DOHH2 (cell line): ENCODE measurements at regions not wholly inside any gene's neighbourhood (a gene's known extent, or its start where the extent isn't known, plus 50 kb on each side); places are given as distances from the start of the nearest gene placed in this dataset.

Source experiments
- H3F3A ChIP-seq: fragments of 200-600 bp; sonication (generic), shearing (Covaris generic); 2 replicates; pipeline ENCODE4 v1.6.0; 2016; ENCODE audit warnings: antibody characterized with exemption, mild to moderate bottlenecking; ENCODE audit not compliant: control insufficient read depth, insufficient read depth
- H3K27ac ChIP-seq: fragments of 200-600 bp; sonication (generic); 2 replicates; pipeline ENCODE4 v1.5.1; 2014; ENCODE audit warnings: low read depth, mild to moderate bottlenecking, low read length, moderate library complexity
- H3K27me3 ChIP-seq: fragments of 200-600 bp; sonication (generic); 2 replicates; pipeline ENCODE4 v1.6.1; 2014; ENCODE audit warnings: mild to moderate bottlenecking, low read length, mixed read lengths; ENCODE audit not compliant: control insufficient read depth
- H3K36me3 ChIP-seq: fragments of 200-600 bp; sonication (generic); 2 replicates; pipeline ENCODE4 v1.6.1; 2014; ENCODE audit warnings: mild to moderate bottlenecking, low read length, moderate library complexity, mixed read lengths; ENCODE audit not compliant: control insufficient read depth
- H3K4me1 ChIP-seq: fragments of 200-600 bp; sonication (generic); 2 replicates; pipeline ENCODE4 v1.6.1; 2014; ENCODE audit warnings: mild to moderate bottlenecking, low read length, mixed read lengths; ENCODE audit not compliant: control insufficient read depth
- H3K4me2 ChIP-seq: fragments of 200-600 bp; sonication (generic); 2 replicates; pipeline ENCODE4 v1.6.0; 2014; ENCODE audit warnings: mild to moderate bottlenecking, low read length, moderate library complexity
- H3K4me3 ChIP-seq: fragments of 200-600 bp; sonication (generic); 2 replicates; pipeline ENCODE4 v1.5.1; 2014; ENCODE audit warnings: mild to moderate bottlenecking, low read length, mixed read lengths
- H3K79me2 ChIP-seq: fragments of 200-600 bp; sonication (generic); 2 replicates; pipeline ENCODE4 v1.6.1; 2014; ENCODE audit warnings: mild to moderate bottlenecking, low read length, mixed read lengths; ENCODE audit not compliant: control insufficient read depth
- H3K9me2 ChIP-seq: fragments of 200-600 bp; sonication (generic); replicated peaks from 2 replicates; pipeline ENCODE4 v1.6.1; 2014; ENCODE audit warnings: mild to moderate bottlenecking, low read length, mixed read lengths; ENCODE audit not compliant: control insufficient read depth
- H3K9me3 ChIP-seq: fragments of 200-600 bp; sonication (generic); 2 replicates; pipeline ENCODE4 v1.6.1; 2014; ENCODE audit warnings: antibody characterized with exemption, low read length, mixed read lengths; ENCODE audit not compliant: control insufficient read depth, insufficient read depth
- H4K20me1 ChIP-seq: fragments of 200-600 bp; sonication (generic); 2 replicates; pipeline ENCODE4 v1.6.0; 2014; ENCODE audit warnings: low read depth, mild to moderate bottlenecking, antibody characterized with exemption, low read length, moderate library complexity; ENCODE audit not compliant: control insufficient read depth, insufficient read depth
- EZH2phosphoT487 ChIP-seq: fragments of 200-600 bp; sonication (generic); IDR thresholded peaks from 2 replicates; pipeline ENCODE4 v1.6.1; 2017; ENCODE audit warnings: borderline replicate concordance, mild to moderate bottlenecking, antibody characterized with exemption, low read length, moderate library complexity, mixed read lengths
- TF ChIP-seq, protein P1 (sequence below): fragments of 200-600 bp; sonication (generic); IDR thresholded peaks from one replicate; pipeline ENCODE4 v1.5.1; 2014; ENCODE audit warnings: antibody characterized with exemption, mild to moderate bottlenecking, low read depth, low read length; ENCODE audit not compliant: poor library complexity, severe bottlenecking

DNA sequence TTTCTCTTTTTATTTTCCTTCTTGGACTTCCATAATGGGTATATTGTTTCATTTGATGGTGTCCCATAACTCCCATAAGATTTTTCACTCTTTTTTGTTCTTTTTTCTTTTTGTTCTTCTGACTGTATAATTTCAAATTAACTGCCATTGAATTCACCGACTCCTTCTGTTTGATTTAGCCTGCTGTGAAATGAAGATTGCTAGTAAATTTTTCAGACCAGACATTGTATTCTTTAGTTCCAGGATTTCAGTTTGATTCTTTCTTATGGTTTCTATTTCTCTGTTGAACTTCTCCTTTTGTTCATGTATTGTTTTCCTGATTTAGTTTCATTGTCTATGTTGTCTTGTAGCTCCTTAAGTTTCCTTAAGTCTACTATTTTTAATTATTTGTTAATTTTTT, 87.6 kb upstream of the SPOPL start:
- H3K27ac ChIP-seq: no peak overlapping the region
- no peaks in the 10 kb centered on the region for H3K79me2 ChIP-seq
- H3K36me3 ChIP-seq: no peaks in the 10 kb centered on the region
- no peaks in the 10 kb centered on the region for H3K27me3 ChIP-seq
- H3F3A ChIP-seq: no peaks in the 10 kb centered on the region
- no peaks in the 10 kb centered on the region for H4K20me1 ChIP-seq
- H3K9me2 ChIP-seq: no peaks in the 10 kb centered on the region
- H3K4me3 ChIP-seq: no peak overlapping the region
- H3K4me2 ChIP-seq: no peak overlapping the region
- TF ChIP-seq, protein P1, sequence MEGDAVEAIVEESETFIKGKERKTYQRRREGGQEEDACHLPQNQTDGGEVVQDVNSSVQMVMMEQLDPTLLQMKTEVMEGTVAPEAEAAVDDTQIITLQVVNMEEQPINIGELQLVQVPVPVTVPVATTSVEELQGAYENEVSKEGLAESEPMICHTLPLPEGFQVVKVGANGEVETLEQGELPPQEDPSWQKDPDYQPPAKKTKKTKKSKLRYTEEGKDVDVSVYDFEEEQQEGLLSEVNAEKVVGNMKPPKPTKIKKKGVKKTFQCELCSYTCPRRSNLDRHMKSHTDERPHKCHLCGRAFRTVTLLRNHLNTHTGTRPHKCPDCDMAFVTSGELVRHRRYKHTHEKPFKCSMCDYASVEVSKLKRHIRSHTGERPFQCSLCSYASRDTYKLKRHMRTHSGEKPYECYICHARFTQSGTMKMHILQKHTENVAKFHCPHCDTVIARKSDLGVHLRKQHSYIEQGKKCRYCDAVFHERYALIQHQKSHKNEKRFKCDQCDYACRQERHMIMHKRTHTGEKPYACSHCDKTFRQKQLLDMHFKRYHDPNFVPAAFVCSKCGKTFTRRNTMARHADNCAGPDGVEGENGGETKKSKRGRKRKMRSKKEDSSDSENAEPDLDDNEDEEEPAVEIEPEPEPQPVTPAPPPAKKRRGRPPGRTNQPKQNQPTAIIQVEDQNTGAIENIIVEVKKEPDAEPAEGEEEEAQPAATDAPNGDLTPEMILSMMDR: no peak
- no peak for TF ChIP-seq EZH2phosphoT487
- no peaks in the 10 kb centered on the region for H3K4me1 ChIP-seq
- H3K9me3 ChIP-seq: no peaks in the 10 kb centered on the region; the same call in 1 of the 2 replicates

DNA sequence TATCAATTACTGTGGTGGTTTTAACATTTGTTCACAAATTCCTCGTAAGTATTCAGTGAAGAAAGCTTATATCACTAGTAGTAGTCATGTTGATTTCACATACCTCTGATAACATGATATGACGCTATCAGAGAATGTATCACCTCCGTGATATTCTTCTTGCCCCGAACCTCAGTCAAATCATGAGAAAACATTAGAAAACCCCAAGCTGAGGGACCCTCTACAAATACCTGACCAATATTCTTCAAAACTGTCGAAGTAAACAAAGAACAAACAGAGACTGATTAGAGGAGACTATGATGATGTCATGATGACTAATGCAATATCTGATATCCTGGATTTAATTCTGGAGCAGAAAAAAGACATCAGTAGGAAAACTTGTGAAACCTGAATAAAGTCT, 85.6 kb upstream of the SPOPL start:
- TF ChIP-seq, protein P1: no peak
- TF ChIP-seq EZH2phosphoT487: no peak
- no peaks in the 10 kb centered on the region for H3K79me2 ChIP-seq
- no peaks in the 10 kb centered on the region for H3K27me3 ChIP-seq
- H3K27ac ChIP-seq: no peak overlapping the region
- H3K9me2 ChIP-seq: no peaks in the 10 kb centered on the region
- H3K4me2 ChIP-seq: no peak overlapping the region
- no peaks in the 10 kb centered on the region for H4K20me1 ChIP-seq
- no peaks in the 10 kb centered on the region for H3F3A ChIP-seq
- no peak overlapping the region for H3K4me3 ChIP-seq
- no peaks in the 10 kb centered on the region; the same call in 1 of the 2 replicates for H3K9me3 ChIP-seq
- H3K36me3 ChIP-seq: no peaks in the 10 kb centered on the region
- H3K4me1 ChIP-seq: no peaks in the 10 kb centered on the region

DNA sequence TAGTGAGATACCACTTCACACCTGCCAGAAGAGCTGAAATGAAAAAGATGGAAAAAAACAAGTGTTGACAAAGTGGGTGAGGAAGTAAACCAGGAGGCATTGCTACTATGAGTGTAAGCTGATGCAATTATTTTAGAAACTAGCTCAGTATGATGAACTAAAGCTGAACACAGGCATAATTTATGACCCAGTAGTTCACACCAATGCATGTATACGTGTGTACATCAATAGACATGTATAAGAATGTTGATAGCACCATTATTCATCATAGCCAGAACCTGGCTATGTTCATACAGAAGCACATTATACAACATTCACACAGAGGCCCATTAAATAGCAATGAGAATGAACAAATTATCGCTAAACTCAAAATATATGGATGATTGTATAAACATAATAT, 83.1 kb upstream of the SPOPL start:
- Histone ChIP-seq H3K4me1 (no peaks in the 10 kb centered on the region), H3K27ac (no peak overlapping the region), H3K79me2 (no peaks in the 10 kb centered on the region), H3K36me3 (no peaks in the 10 kb centered on the region), H4K20me1 (no peaks in the 10 kb centered on the region), H3F3A (no peaks in the 10 kb centered on the region), H3K4me2 (no peak overlapping the region), H3K4me3 (no peak overlapping the region), H3K9me3 (no peaks in the 10 kb centered on the region; the same call in 1 of the 2 replicates), H3K9me2 (no peaks in the 10 kb centered on the region), H3K27me3 (no peaks in the 10 kb centered on the region)
- no peak for TF ChIP-seq EZH2phosphoT487
- TF ChIP-seq, protein P1: no peak
